ENCODE measurements at regions not wholly inside any gene's neighbourhood (a gene's known extent, or its start where the extent isn't known, plus 50 kb on each side); places are given as distances from the start of the nearest gene placed in this dataset.

- H3K4me3 Mint-ChIP-seq (ENCODE audit: unreplicated experiment), result no peak overlapping the region
- no peak for DNase-seq (ENCODE audit: extremely low spot score, unreplicated experiment)
- H3K27ac Mint-ChIP-seq (ENCODE audit: unreplicated experiment), result no peak overlapping the region
- no peak for TF ChIP-seq CTCF (IDR thresholded peaks at IDR 0.05)
- no peaks in the 10 kb centered on the region for H3K9me3 Mint-ChIP-seq (ENCODE audit: unreplicated experiment)
- no peaks in the 10 kb centered on the region for H3K36me3 Mint-ChIP-seq (ENCODE audit: unreplicated experiment)
- H3K4me1 Mint-ChIP-seq (ENCODE audit: unreplicated experiment), result no peaks in the 10 kb centered on the region
- H3K27me3 Mint-ChIP-seq (ENCODE audit: unreplicated experiment), result peaks cover 4% of the 10 kb centered on the region
These were observed 50.4 kb downstream of the FHIP1A start for GRCh38 chr4:151459375-151459774.

GRCh38 chr4:151460434-151460833, 51.5 kb downstream of the FHIP1A start:
- H3K4me3 Mint-ChIP-seq (ENCODE audit: unreplicated experiment), result no peak overlapping the region
- no peak overlapping the region for H3K27ac Mint-ChIP-seq (ENCODE audit: unreplicated experiment)
- no peaks in the 10 kb centered on the region for H3K9me3 Mint-ChIP-seq (ENCODE audit: unreplicated experiment)
- no peaks in the 10 kb centered on the region for H3K27me3 Mint-ChIP-seq (ENCODE audit: unreplicated experiment)
- TF ChIP-seq CTCF (IDR thresholded peaks at IDR 0.05), result no peak
- no peaks in the 10 kb centered on the region for H3K36me3 Mint-ChIP-seq (ENCODE audit: unreplicated experiment)
- H3K4me1 Mint-ChIP-seq (ENCODE audit: unreplicated experiment), result no peaks in the 10 kb centered on the region
- no peak for DNase-seq (ENCODE audit: extremely low spot score, unreplicated experiment)

GRCh38 chr4:151462554-151462953, 53.6 kb downstream of the FHIP1A start:
- TF ChIP-seq CTCF (IDR thresholded peaks at IDR 0.05), result no peak
- H3K4me1 Mint-ChIP-seq (ENCODE audit: unreplicated experiment), result no peaks in the 10 kb centered on the region
- DNase-seq (ENCODE audit: extremely low spot score, unreplicated experiment), result no peak
- no peak overlapping the region for H3K4me3 Mint-ChIP-seq (ENCODE audit: unreplicated experiment)
- H3K9me3 Mint-ChIP-seq (ENCODE audit: unreplicated experiment), result no peaks in the 10 kb centered on the region
- no peaks in the 10 kb centered on the region for H3K27me3 Mint-ChIP-seq (ENCODE audit: unreplicated experiment)
- H3K27ac Mint-ChIP-seq (ENCODE audit: unreplicated experiment), result no peak overlapping the region
- H3K36me3 Mint-ChIP-seq (ENCODE audit: unreplicated experiment), result no peaks in the 10 kb centered on the region

- TF ChIP-seq CTCF (IDR thresholded peaks at IDR 0.05), result no peak
- Mint-ChIP-seq H3K27me3 (ENCODE audit: unreplicated experiment) (peaks cover 7% of the 10 kb centered on the region), H3K27ac (ENCODE audit: unreplicated experiment) (no peak overlapping the region), H3K9me3 (ENCODE audit: unreplicated experiment) (no peaks in the 10 kb centered on the region), H3K4me3 (ENCODE audit: unreplicated experiment) (no peak overlapping the region), H3K36me3 (ENCODE audit: unreplicated experiment) (no peaks in the 10 kb centered on the region), H3K4me1 (ENCODE audit: unreplicated experiment) (no peaks in the 10 kb centered on the region)
- DNase-seq (ENCODE audit: extremely low spot score, unreplicated experiment), result no peak
These were observed 60.0 kb downstream of the FHIP1A start for GRCh38 chr4:151468715-151469696.

- H3K9me3 Mint-ChIP-seq (ENCODE audit: unreplicated experiment), result no peaks in the 10 kb centered on the region
- TF ChIP-seq CTCF (IDR thresholded peaks at IDR 0.05), result no peak
- no peaks in the 10 kb centered on the region for H3K4me1 Mint-ChIP-seq (ENCODE audit: unreplicated experiment)
- H3K27ac Mint-ChIP-seq (ENCODE audit: unreplicated experiment), result no peak overlapping the region
- DNase-seq (ENCODE audit: extremely low spot score, unreplicated experiment), result no peak
- no peaks in the 10 kb centered on the region for H3K36me3 Mint-ChIP-seq (ENCODE audit: unreplicated experiment)
- H3K4me3 Mint-ChIP-seq (ENCODE audit: unreplicated experiment), result no peak overlapping the region
- H3K27me3 Mint-ChIP-seq (ENCODE audit: unreplicated experiment), result peaks cover 7% of the 10 kb centered on the region
These were observed 61.0 kb downstream of the FHIP1A start for GRCh38 chr4:151469970-151470369.
